ENCODE measurements at regions not wholly inside any gene's neighbourhood (a gene's known extent, or its start where the extent isn't known, plus 50 kb on each side); places are given as distances from the start of the nearest gene placed in this dataset.

DNA sequence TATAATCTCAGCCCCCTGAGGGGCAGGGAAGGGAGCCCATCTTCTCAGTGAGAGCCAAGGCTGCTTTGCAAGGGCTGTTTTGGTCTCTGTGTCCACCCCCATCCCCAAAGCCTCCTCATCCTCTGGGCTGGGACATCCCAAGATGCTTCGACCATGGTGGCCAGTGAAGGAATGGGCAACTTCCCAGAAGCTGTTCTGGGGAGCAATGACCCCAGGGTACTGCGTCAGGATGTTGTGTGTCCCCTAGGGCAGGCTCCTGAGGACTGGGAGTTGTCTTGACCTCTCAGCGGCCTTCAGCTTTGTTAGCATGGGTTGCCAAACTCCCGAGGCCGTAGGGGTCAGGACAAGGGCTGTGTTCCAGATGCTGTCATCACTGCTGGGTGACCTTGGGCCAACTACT is 238.4 kb upstream of the POU3F1 start:
- DNase-seq (ENCODE audit: low spot score): no peak

DNA sequence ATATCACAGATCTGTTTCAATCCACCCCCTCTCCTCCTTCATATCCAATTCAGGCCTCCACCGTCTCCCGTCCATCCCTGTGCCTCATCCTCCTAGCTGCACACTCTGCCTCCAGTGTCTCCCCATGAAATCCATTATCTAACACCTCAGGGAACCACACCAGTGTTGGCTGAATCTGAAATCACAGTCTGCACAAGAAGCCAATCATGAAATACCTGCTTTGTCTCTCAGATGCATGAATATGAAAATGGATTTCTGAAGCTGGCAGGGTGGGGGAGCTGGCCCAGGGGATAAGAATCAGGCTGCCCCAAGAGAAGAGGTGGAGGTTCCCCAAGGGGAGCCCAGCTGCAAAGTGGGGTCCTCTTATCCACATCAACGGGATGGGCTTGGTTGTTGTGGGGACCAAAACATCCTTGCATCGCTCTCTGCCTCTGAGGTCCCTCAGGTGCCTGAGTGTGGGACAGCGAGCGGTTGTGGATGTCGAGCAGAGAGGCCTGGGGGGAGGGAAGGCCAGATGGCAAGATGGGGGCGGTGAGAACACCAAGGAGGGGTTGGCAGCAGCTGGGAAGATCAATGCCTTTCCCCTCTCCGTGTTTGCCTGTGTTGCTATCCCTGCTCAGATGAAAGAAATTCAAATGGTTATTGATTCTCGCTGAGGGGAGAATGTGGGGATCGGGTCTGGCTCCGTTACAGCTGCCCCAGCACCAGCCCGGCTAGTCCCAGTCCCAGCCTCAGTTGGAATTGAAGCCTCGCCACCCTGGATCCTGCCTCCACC is 237.3 kb upstream of the POU3F1 start:
- DNase-seq (ENCODE audit: low spot score): no peak

DNA sequence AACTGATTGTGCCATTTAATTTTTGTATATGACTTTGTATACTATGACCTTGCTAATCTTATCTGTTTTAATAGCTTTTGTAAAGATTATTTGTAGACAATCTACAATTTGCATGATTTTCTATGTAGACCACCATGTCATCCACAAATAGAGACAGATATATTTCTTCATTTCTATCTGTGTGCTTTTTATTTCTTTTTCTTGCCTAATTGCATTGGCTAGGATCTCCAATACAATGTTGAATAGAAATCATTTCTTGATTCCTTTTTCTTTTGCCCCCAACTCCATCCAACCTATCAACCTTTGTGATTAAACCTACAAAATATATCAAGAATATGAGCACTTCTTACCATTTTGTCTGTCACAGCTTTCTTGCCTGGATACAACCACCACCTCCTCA is 232.6 kb upstream of the POU3F1 start:
- DNase-seq (ENCODE audit: low spot score): no peak

DNA sequence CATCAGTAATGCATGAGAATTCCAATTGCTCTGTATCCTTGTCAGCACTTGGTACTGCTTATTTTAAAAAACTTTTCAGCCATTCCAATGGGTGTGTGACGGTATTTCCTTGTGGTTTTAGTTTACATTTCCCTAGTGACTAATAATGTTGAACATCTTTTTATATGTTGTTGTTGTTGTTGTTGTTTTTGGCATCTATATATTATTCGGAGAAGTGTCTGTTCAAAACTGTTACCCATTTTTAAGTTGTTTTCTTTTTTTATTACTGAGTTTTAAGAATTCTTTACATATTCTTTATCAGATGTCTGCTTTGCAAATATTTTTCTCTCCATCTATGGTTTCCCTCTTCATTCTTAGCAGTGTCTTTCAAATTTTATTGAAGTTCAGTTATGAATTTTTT is 231.1 kb upstream of the POU3F1 start:
- DNase-seq (ENCODE audit: low spot score): no peak

DNA sequence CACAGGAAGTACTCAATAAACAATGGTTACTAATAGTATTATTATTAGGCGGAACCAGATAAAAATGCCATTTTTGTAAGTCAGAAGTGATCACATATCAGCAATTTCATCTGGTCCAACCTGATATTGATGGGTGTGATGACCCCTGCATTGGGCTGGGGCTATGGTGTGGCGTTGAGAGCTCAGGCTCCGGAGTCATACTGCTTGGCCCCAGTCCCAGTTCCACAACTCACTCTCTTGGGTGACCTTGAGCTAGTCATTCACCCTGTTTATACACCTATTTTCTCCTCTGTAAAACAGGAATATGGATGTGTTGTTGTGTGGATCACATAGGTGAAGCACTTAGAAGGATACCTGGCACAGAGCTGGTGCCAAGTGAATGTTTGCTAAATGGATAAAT is 229.4 kb upstream of the POU3F1 start:
- DNase-seq (ENCODE audit: low spot score): no peak

DNA sequence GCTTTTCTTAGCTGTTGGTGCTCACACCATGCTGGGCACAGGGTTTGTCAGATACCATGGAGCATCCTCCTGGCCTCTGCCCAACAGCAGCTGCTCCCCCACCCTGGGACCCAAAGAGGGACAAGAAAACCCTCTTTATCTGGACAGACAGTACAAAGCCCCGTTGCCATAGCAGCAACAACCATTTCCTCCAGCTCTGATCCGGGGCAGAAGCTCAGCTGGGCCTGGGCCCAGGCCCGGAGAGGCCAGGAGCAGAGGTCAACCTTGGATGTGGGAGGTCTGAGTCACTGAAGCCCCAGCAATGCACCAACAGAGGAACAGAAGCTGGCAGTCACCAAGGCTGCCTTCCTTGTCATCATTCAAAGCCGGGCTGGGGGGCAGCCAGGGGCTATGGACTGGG is 228.4 kb upstream of the POU3F1 start:
- DNase-seq (ENCODE audit: low spot score): no peak

DNA sequence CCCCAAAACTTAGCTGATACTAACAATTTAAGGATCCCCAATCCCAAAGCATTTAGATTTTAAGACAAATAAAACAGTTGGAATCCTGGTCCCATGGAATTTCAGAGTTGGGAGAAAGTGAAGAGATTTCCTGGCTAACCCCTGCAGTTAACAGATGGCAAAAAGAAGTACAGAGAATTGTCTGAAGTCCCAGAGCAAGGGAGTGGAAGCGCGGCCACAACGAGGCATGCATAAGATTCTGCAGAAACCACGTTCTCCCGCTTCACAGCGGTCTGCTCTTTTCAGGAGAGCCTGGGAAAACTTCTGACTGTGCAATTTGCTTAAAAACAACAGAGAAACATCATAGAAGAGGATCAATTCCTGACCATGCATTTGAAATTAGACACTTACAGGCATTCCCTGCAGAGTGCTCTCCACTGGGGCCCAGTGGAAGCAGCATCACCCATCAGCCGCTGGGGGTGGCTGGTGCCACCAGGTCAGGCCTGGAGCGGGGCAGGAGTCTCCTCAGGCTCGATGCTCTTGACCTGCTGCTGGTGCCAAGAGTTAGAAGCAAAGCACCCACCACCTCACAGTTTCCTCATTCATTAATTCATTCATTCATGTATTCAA is 226.7 kb upstream of the POU3F1 start:
- no peak for DNase-seq (ENCODE audit: low spot score)

DNA sequence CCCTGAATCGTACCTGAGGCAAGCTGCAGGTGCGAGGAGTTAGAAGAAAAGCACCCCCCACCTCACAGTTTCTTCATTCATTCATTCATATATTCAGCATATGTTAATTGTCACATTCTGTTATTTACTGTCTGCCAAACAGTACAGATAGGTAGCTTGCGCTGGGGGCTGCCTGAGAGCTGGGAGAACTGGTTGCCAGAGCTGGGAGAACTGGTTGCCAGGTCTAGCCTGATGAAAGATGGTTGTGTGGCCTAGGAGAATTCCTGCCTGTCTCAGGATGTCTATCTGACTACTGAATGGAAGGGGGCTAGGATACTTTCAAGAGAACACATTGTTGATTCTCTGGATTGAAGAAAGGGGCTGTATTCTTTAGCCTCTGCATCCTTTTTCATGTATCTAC is 225.9 kb upstream of the POU3F1 start:
- DNase-seq (ENCODE audit: low spot score): no peak

DNA sequence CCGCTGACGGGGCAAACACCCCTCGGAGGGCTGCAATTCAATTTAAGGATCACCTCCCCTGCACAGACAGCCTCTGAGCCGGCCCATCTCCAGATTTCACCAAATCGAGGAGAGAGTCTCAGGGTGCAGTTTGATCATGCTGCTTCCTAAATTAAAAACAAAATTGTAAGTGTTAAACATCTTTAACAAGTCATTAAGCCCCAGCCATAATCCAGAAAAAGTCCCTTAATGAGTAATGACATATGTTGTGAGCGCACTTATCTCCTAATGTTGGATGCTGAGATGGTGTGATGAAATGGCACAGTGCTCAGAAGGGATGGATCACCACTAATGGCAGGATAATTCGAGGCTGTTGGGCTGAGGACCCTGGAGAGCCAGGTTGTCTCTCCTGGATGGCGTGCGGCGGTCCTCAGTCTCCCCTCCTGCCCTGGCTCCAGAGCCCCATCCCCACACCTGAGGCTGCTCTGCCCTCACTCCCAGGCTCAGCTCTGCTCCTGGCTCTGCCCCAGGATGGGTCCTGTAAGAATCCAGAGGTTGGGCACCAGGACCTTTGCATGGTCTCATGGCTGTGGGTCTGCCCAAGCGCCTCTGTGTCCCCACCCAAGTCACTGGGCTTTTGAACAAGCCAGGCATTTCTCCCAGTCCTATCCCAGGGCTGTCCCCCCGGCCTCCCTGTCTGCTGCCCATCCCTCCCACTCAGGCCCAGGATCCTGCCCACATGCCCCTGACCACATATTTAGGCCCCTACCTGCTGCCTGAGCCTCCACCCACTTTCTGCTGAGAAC is 224.4 kb upstream of the POU3F1 start:
- DNase-seq (ENCODE audit: low spot score): no peak

DNA sequence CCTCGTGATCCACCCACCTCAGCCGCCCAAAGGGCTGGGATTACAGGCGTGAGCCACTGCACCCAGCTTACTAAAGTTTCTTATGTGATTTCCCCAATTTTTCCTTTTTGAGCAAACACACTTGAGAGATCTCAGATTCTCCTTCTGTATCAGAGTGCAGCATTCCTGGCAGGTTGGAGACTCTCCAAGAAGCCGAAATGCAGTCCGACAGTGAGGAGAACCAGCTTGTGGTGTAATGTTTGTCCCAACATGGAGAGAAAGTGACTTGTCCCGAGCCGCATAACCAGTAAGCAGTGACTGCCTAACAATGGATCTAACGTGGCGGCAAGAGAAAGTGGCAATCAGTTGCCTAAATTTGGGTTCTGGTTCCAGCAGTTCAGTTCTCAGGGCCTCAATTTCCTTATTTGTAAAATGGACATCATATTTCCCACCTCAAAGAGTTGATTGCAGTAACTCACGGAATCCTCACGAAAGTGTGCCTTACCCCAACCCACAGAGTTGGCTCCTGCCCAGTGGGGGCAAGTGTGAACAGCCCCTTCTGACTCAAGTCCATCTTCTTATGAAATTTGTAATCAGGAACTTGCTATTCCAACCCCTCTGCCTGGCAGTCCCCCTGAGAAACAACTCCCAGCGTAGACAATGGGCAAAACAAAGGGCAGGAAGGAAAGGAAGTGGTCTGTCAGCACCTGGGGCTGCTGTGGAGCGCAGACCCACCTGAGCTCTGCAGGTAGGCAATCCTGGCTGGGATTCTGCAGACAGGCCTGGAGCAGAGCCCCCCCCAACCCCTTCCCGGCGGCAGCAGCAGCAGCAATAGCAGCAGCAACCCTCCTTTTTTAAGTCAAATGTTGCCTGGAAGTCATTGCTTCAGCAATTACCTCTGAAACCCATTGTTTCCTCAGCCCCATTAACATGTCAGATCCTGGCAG is 223.6 kb upstream of the POU3F1 start:
- no peak for DNase-seq (ENCODE audit: low spot score)

DNA sequence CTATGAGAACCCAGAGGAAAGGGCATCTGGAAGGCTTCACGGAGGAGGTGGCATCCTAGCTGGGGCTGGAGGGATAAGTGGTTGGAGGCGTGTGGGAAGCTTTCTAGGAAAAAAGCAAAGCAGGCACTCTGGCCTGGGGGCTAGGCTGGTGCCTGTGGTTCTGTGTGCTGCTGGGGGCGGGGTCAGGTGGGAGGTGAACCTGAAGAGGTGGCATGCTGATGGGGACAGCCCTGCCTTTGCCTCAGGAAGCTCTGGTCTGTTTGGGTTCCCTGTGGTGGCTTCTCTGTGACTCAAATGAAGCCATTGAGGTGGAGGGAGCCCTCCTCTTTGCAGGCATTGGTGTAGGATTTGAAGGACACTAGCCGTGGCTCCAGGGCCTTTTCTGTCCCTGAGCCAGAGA is 221.6 kb upstream of the POU3F1 start:
- DNase-seq (ENCODE audit: low spot score): no peak

DNA sequence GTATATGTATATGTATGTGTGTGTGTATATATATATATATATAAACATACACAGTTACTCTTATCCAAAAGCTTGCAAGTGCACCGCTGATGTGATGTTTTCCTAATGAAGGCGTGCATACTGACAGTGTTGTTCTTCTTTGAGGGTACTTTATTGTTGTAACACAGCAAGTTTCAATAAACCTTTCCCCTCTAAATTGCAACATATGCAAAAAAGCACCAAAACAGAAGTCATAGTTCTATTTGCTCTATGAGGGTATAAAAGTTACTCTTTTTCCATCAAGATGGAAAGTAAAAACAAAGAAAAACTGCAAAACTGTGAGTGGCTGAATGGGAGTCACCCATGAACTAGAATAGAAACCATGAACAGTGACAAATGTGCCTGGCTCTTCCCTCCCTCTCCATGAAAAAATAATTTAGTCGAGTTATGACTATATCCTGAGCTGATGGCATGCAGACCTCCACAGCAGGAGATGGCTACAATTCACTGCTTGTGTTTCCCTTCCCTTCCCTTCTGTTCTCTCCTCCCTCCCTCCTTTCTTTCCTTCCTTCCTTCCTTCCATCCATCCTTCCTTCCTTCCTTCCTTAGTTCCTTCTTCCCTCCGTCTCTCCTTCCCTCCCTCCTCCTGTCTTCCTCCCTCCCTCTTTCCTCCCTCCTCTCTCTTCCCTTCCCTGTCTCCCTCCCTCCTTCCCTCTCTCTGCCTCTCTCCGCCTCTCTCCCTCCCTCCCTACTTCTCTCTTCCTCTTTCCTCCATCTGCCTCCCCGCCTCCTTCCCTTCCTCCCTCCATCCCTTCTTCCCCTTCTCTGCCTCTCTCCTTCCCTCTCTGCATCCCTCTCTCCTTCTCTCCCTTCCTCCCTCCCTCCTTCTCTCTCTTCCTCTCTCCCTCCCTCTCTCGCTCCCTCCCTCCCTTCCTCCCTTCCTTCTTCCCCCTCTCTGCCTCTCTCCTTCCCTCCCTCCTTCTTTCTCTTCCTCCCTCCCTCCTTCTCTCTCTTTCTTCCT is 220.7 kb upstream of the POU3F1 start:
- DNase-seq (ENCODE audit: low spot score): no peak

DNA sequence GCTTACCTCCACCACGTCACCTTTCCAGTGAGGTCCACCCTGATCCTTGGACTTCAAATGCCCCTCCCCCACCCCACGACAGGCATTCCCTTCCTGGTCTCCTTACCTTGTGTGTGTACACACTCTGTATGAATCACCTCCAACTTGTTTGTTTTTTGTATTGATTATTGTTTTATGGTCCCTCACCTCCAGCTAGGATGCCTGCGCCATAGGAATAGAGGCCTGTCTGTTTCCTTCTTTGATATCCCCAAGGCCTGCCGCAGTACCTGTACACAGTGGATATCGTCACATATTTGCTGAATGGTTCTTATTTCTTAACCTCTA is 219.6 kb upstream of the POU3F1 start:
- DNase-seq (ENCODE audit: low spot score): no peak

DNA sequence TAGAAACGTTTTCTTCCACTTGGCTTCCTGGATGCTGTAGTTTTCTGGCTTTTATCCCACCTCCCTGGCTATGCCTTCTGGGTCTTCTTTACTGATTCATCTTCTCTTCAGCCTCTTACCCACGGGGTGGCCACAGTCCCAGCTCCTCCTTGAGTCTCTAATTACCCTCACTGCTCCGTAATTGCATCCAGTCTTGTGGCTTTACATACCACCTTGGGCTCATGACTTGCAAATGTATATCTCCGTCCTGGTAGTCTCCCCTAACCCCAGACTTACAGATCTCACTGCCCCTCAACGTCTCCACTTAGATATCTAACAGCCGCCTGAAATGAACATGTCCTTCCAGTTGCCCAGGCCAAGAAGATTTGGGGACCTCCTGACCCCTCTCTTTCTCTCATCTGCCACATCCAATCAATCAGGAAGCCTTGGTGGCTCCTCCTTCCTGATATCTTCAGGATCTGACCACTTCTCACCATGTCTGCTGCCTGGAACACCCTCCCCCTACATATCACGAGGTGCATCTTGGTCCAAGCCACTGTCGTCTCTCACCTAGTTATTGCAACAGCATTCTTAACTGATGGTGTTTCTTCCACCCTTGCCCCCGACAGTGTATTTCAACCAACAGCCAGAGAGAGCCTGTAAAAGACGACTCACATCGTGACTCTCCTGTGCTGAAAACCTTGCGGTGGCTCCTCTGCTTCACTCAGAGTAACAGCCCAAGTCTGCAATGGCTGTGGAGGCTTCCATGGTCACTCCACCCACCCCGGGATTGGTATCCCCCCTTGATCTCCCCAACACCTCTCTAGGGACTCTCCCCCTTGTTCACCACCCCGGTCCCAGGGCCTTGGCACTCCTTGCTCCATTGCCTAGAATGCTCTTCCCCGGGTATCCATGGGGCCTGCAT is 219.0 kb upstream of the POU3F1 start:
- no peak for DNase-seq (ENCODE audit: low spot score)

DNA sequence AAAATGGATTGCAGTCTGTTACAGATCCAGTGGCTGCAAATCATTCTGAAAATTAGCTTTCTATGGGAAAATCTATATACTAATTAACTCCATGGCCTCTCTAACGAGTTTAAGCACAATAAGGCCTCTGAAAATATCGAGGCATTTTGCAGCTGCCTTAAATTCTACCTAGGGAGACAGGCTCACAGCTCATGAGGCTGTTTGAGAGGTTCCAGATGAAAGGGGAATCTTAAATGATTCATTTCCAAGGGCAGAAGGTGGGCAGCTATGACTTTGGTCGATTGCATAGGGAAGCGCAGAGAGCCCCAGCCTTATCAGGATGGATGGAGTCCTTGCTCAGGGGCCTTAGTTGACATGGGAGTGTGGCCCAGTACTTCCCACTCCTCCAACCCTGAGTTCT is 216.8 kb upstream of the POU3F1 start:
- no peak for DNase-seq (ENCODE audit: low spot score)

DNA sequence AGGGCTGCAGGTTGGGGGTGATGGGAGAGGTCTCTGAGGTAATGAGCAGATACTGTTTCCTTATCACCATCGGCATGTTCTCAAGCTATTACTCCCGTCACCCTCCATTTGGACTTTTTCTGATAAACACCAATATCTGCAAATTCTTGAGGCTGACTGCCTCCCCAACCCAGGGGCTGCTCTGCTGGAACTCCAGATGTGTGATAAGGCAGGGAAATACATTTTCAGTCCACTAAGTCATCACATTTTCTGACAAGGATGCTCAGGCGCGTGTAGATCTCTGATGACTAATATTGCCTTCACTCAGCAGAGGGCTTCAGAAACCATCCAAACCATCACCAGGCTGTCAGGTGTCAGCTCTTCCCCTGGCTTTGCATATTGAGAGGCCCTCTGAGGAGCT is 215.0 kb upstream of the POU3F1 start:
- DNase-seq (ENCODE audit: low spot score): no peak

DNA sequence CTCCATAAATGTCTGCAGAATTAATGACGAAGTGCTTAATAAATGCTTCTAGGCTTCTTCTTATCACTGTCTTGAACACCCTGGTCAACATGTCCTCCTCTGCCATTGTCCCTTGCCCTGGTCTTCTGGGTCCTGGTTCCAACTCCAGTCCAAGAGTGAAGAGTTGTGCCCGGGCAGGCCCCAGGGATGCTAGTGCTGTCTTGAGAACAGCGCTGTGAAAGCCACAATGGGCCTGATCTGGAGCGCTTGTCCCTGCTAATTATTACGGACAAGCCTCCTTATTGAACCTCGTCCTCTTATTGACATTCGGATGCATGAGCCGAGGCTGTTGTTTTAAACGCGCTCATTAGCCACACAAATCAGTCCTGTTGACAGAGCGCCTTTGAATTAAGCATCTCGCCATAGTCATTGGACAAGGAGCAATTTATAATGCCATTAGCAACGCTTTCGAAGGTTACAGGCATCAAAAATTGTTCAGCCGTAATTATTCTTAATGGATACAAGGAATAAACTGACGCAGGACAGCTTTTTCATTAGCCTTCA is 211.6 kb upstream of the POU3F1 start:
- DNase-seq (ENCODE audit: low spot score): no peak

DNA sequence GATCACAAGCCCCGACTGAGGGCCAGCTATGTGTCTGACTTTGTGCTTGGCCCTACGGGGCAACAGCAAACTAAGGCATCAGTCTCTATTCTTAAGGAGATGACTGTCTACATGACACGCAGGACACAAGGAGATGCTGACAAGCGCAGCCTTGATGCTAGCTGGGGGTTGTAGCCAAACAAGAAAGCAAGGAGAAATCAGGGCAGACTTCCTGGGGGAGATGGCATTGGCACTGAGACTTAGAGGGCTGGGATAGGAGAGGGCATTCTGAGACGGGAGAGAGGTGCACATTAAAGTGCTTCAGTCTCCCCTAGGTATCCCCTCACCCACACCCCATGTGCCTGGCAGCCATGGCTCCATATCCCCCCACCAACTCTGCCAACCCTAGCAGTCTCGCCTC is 210.8 kb upstream of the POU3F1 start:
- no peak for DNase-seq (ENCODE audit: low spot score)

DNA sequence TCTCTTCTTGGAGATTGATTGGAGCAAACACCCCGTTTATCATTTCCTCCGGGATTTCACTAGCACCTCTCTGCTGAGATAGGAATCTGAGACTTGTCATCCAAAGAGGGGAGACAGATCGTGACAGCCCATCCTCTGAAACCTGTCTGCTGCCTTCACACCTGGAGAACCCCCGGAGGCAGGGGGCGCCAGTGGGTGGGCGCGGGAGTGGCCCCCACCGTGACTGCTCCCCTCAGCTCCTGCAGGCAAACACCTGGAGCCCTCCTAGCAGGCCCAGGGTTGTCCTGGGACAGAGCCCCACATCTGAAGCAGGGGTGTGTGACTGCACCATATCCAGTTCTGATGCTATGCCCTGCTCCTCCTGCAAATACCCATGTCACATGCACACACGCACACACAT is 209.5 kb upstream of the POU3F1 start:
- no peak for DNase-seq (ENCODE audit: low spot score)

DNA sequence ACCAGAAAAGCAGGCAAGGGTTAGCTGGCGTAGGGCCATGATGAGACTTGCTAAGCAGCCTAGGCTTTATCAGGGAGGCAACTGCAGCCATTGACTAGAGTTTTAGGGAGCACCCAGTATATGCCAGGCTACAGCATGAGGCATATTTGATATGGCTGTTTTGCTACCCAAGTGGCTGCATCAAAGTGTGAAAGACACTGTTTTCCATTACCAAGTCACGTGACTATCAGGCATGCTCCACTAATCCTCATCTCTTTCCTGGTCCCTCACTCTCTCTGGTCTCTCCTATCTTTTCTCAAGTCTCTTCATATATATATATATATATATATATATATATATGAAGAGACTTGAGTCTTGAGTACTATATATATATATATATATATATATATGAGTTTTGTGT is 206.7 kb upstream of the POU3F1 start:
- no peak for DNase-seq (ENCODE audit: low spot score)

All from kidney capillary endothelial cell (primary cell).